ENCODE measurements at regions not wholly inside any gene's neighbourhood (a gene's known extent, or its start where the extent isn't known, plus 50 kb on each side); places are given as distances from the start of the nearest gene placed in this dataset.

GRCh38 chr1:177859572-177859971, 110.3 kb downstream of the SEC16B start:
- in situ Hi-C loops (cut with HindIII; ENCODE audit: extremely low pct_ligation_motif_present, low pct_unique_long_range_greater_than_20kb) = no loop called here
- Histone ChIP-seq H3K4me3 (replicated peaks in 1 of 3; ENCODE audit: insufficient read depth in 1 of 3, low read depth in 2 of 3, low read length in 3 of 3) (no peak overlapping the region), H3K36me3 (replicated peaks in 1 of 2; ENCODE audit: control insufficient read depth in 1 of 2, insufficient read depth in 2 of 2, low read length in 2 of 2) (no peaks in the 10 kb centered on the region), H3K9ac (ENCODE audit: insufficient read depth, low read depth, low read length) (no peak overlapping the region), H3K79me2 (ENCODE audit: insufficient read depth, low read length) (no peaks in the 10 kb centered on the region), H3K4me1 (ENCODE audit: insufficient read depth, low read length) (no peaks in the 10 kb centered on the region), H3K4me2 (ENCODE audit: low read depth, low read length) (no peak overlapping the region), H2AFZ (ENCODE audit: low read length) (no peak overlapping the region), H3K27me3 (ENCODE audit: control insufficient read depth in 1 of 2, insufficient read depth in 2 of 2, low read length in 2 of 2) (0 out of 5 replicates have a peak, but pooled peaks cover 0 to 4% of the 10 kb centered on the region in 2 experiments), H4K20me1 (ENCODE audit: insufficient read depth, low read length) (no peaks in the 10 kb centered on the region), H3K27ac (ENCODE audit: extremely low read length, insufficient read depth, low read length) (no peak overlapping the region), H3K9me3 (ENCODE audit: low read length) (no peaks in the 10 kb centered on the region)
- intact Hi-C loops (cut with micrococcal nuclease; ENCODE audit: unreplicated experiment) = no loop called here
- no TSS peak for BruUV-seq (replicated peaks)
- no peak for TF ChIP-seq ZNF280B (CRISPR knock-in tag; IDR thresholded peaks at IDR 0.05; ENCODE audit: borderline replicate concordance)
- TF ChIP-seq ZBTB40 (IDR thresholded peaks at IDR 0.05) = no peak
- no peak for TF ChIP-seq ZBTB40 (CRISPR knock-in tag; IDR thresholded peaks at IDR 0.05)
- no peak for TF ChIP-seq PLRG1 (conservative IDR thresholded peaks at IDR 0.05)
- ATAC-seq = no peak
- ChIA-PET POLR2A (no interaction called here), CTCF (ENCODE audit: low intra/inter-chr PET ratio, low total read pairs) (no interaction called here)
- no peak for FAIRE-seq
- 0% methylated on average over 2 of the region's 2 CpGs for WGBS (ENCODE audit: low lambda C conversion rate)
- DNase-seq (ENCODE audit: low spot score) = no peak

All from HepG2 (cell line).